ENCODE measurements at regions not wholly inside any gene's neighbourhood (a gene's known extent, or its start where the extent isn't known, plus 50 kb on each side); places are given as distances from the start of the nearest gene placed in this dataset.
"Not testable (repeated sequence)": the region's sequence is repeated elsewhere in the genome, so short reads cannot be mapped to it uniquely, and the experiment has no call there.

- in situ Hi-C loops (cut with MboI) = no loop called here
- Histone ChIP-seq H4K20me1 (ENCODE audit: insufficient read depth) (no peaks in the 10 kb centered on the region), H3F3A (ENCODE audit: insufficient read depth) (peaks cover 20% of the 10 kb centered on the region; the same call in 1 of the 2 replicates), H3K27me3 (replicated peaks; ENCODE audit: insufficient read depth) (peaks cover 40% of the 10 kb centered on the region), H3K36me3 (ENCODE audit: low read depth) (no peaks in the 10 kb centered on the region), H3K4me2 (ENCODE audit: unreplicated experiment) (no peak overlapping the region), H3K4me3 (no peak overlapping the region), H3K9me3 (ENCODE audit: low read depth) (no peaks in the 10 kb centered on the region), H3K9ac (no peak overlapping the region), H3K9me2 (ENCODE audit: insufficient read depth) (no peaks in the 10 kb centered on the region), H3K27ac (no peak overlapping the region), H2AFZ (no peak overlapping the region), H3K79me2 (ENCODE audit: insufficient read depth) (no peaks in the 10 kb centered on the region), H3K4me1 (ENCODE audit: insufficient read depth) (peaks cover 10% of the 10 kb centered on the region)
- no peak for TF ChIP-seq EZH2phosphoT487 (IDR thresholded peaks at IDR 0.05; ENCODE audit: insufficient read depth, low read depth)
- no peak for TF ChIP-seq EZH2 (IDR thresholded peaks at IDR 0.05; ENCODE audit: insufficient read depth, poor library complexity, severe bottlenecking)
- no peak for DNase-seq
- WGBS, 2 experiments (ENCODE audit: low coverage in 1 of 2, low lambda C conversion rate in 2 of 2, missing lambda C conversion rate in 2 of 2) = 79 to 88% methylated on average over 3 of the region's 3 CpGs
These were observed 233.4 kb downstream of the KCNRG start for GRCh38 chr13:50248516-50249143.

DNA sequence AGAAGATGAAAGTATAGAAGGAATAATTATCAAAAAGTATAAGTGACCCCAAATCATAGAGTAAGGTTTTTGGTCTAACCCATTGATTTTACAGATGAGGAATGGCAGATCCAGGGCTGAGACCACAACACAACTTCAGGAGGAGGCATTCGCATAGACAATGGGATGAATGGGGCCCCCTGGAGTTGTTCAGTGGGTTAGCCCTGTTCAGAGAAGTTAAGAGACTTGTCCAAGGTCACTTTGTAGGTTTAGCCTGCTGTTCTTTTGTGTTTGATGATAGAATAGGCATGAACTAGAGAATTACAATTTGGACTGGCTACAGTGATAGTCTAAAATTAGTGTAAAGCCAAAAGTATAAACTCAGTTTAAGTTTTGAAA, 233.9 kb downstream of the KCNRG start:
- Histone ChIP-seq H3K79me2 (ENCODE audit: insufficient read depth) (no peaks in the 10 kb centered on the region), H3K9me3 (ENCODE audit: low read depth) (no peaks in the 10 kb centered on the region), H3K4me1 (ENCODE audit: insufficient read depth) (peaks cover 10% of the 10 kb centered on the region), H2AFZ (no peak overlapping the region), H3K4me2 (ENCODE audit: unreplicated experiment) (no peak overlapping the region), H3K9me2 (ENCODE audit: insufficient read depth) (no peaks in the 10 kb centered on the region), H3K27me3 (replicated peaks; ENCODE audit: insufficient read depth) (peaks cover 40% of the 10 kb centered on the region), H4K20me1 (ENCODE audit: insufficient read depth) (no peaks in the 10 kb centered on the region), H3K9ac (no peak overlapping the region), H3K27ac (no peak overlapping the region), H3K4me3 (no peak overlapping the region), H3K36me3 (ENCODE audit: low read depth) (no peaks in the 10 kb centered on the region), H3F3A (ENCODE audit: insufficient read depth) (peaks cover 16% of the 10 kb centered on the region; the same call in 1 of the 2 replicates)
- DNase-seq = no peak
- WGBS, 2 experiments (ENCODE audit: low coverage in 1 of 2, low lambda C conversion rate in 2 of 2, missing lambda C conversion rate in 2 of 2) = 77 to 83% methylated on average over 1 of the region's 1 CpG
- TF ChIP-seq EZH2 (IDR thresholded peaks at IDR 0.05; ENCODE audit: insufficient read depth, poor library complexity, severe bottlenecking) = no peak
- in situ Hi-C loops (cut with MboI) = no loop called here

DNA sequence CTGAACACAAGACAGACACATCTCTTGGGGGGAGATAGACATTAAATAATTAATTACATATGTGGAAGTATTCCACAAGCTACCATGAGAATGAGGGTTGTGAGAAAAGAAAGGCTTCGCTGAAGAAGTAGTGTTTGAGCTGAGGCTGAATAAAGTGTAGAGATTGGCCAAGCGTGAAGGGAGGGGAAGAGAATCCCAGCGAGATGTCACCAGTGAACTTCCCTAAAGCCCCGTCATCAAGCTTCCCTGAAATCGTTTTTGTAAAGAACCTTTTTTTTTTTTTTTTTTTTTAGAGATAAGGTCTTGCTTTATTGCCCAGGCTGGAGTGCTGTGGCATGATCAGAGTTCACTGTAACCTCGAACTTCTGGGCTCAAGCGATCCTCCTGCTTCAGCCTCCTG, 235.2 kb downstream of the KCNRG start:
- Histone ChIP-seq H3K4me3 (no peak overlapping the region), H3K36me3 (ENCODE audit: low read depth) (no peaks in the 10 kb centered on the region), H3K9ac (no peak overlapping the region), H3F3A (ENCODE audit: insufficient read depth) (0 out of 2 replicates have a peak, but pooled peaks cover 4% of the 10 kb centered on the region), H2AFZ (no peak overlapping the region), H3K9me3 (ENCODE audit: low read depth) (no peaks in the 10 kb centered on the region), H3K79me2 (ENCODE audit: insufficient read depth) (no peaks in the 10 kb centered on the region), H3K9me2 (ENCODE audit: insufficient read depth) (no peaks in the 10 kb centered on the region), H4K20me1 (ENCODE audit: insufficient read depth) (no peaks in the 10 kb centered on the region), H3K27ac (no peak overlapping the region), H3K27me3 (replicated peaks; ENCODE audit: insufficient read depth) (peaks cover 40% of the 10 kb centered on the region), H3K4me2 (ENCODE audit: unreplicated experiment) (no peak overlapping the region), H3K4me1 (ENCODE audit: insufficient read depth) (peaks cover 2% of the 10 kb centered on the region)
- DNase-seq = no peak
- TF ChIP-seq EZH2 (IDR thresholded peaks at IDR 0.05; ENCODE audit: insufficient read depth, poor library complexity, severe bottlenecking) (no peak), EZH2phosphoT487 (IDR thresholded peaks at IDR 0.05; ENCODE audit: insufficient read depth, low read depth) (no peak)
- in situ Hi-C loops (cut with MboI) = no loop called here
- 73% methylated on average over 7 of the region's 7 CpGs for WGBS, 2 experiments (ENCODE audit: low coverage in 1 of 2, low lambda C conversion rate in 2 of 2, missing lambda C conversion rate in 2 of 2)

GRCh38 chr13:50255639-50256038, 240.4 kb downstream of the KCNRG start:
- 74 to 92% methylated on average over 1 of the region's 1 CpG for WGBS, 2 experiments (ENCODE audit: low coverage in 1 of 2, low lambda C conversion rate in 2 of 2, missing lambda C conversion rate in 2 of 2)
- Histone ChIP-seq H3K9me3 (ENCODE audit: low read depth) (no peaks in the 10 kb centered on the region), H3K9ac (no peak overlapping the region)

GRCh38 chr13:50256536-50257321, 241.5 kb downstream of the KCNRG start:
- 75 to 76% methylated on average over 6 of the region's 6 CpGs for WGBS, 2 experiments (ENCODE audit: low coverage in 1 of 2, low lambda C conversion rate in 2 of 2, missing lambda C conversion rate in 2 of 2)
- not testable (repeated sequence) for H2AFZ ChIP-seq

More at GRCh38 chr13:50255639-50256038, 240.4 kb downstream of the KCNRG start:
- Histone ChIP-seq H2AFZ (no peak overlapping the region), H3K9me2 (ENCODE audit: insufficient read depth) (no peaks in the 10 kb centered on the region), H3K36me3 (ENCODE audit: low read depth) (no peaks in the 10 kb centered on the region), H3F3A (ENCODE audit: insufficient read depth) (no peaks in the 10 kb centered on the region), H3K4me3 (no peak overlapping the region), H4K20me1 (ENCODE audit: insufficient read depth) (no peaks in the 10 kb centered on the region), H3K27me3 (replicated peaks; ENCODE audit: insufficient read depth) (peaks cover 22% of the 10 kb centered on the region), H3K4me1 (ENCODE audit: insufficient read depth) (no peaks in the 10 kb centered on the region), H3K4me2 (ENCODE audit: unreplicated experiment) (no peak overlapping the region), H3K79me2 (ENCODE audit: insufficient read depth) (no peaks in the 10 kb centered on the region), H3K27ac (no peak overlapping the region)
- in situ Hi-C loops (cut with MboI) = no loop called here
- DNase-seq = no peak
- TF ChIP-seq EZH2phosphoT487 (IDR thresholded peaks at IDR 0.05; ENCODE audit: insufficient read depth, low read depth) (no peak), EZH2 (IDR thresholded peaks at IDR 0.05; ENCODE audit: insufficient read depth, poor library complexity, severe bottlenecking) (no peak)

More at GRCh38 chr13:50256536-50257321, 241.5 kb downstream of the KCNRG start:
- H3K36me3 ChIP-seq (ENCODE audit: low read depth); H3K27ac ChIP-seq; H3F3A ChIP-seq (ENCODE audit: insufficient read depth); H4K20me1 ChIP-seq (ENCODE audit: insufficient read depth); H3K4me3 ChIP-seq; H3K9ac ChIP-seq; H3K9me3 ChIP-seq (ENCODE audit: low read depth); DNase-seq; H3K79me2 ChIP-seq (ENCODE audit: insufficient read depth); H3K4me1 ChIP-seq (ENCODE audit: insufficient read depth); H3K4me2 ChIP-seq (ENCODE audit: unreplicated experiment); in situ Hi-C loops (cut with MboI); H3K9me2 ChIP-seq (ENCODE audit: insufficient read depth): not testable (repeated sequence)
- peaks cover 12% of the 10 kb centered on the region for H3K27me3 ChIP-seq (replicated peaks; ENCODE audit: insufficient read depth)

Measured in GM23248 (cell line).